ENCODE measurements at regions not wholly inside any gene's neighbourhood (a gene's known extent, or its start where the extent isn't known, plus 50 kb on each side); places are given as distances from the start of the nearest gene placed in this dataset.
"Not testable (repeated sequence)": the region's sequence is repeated elsewhere in the genome, so short reads cannot be mapped to it uniquely, and the experiment has no call there.

DNA sequence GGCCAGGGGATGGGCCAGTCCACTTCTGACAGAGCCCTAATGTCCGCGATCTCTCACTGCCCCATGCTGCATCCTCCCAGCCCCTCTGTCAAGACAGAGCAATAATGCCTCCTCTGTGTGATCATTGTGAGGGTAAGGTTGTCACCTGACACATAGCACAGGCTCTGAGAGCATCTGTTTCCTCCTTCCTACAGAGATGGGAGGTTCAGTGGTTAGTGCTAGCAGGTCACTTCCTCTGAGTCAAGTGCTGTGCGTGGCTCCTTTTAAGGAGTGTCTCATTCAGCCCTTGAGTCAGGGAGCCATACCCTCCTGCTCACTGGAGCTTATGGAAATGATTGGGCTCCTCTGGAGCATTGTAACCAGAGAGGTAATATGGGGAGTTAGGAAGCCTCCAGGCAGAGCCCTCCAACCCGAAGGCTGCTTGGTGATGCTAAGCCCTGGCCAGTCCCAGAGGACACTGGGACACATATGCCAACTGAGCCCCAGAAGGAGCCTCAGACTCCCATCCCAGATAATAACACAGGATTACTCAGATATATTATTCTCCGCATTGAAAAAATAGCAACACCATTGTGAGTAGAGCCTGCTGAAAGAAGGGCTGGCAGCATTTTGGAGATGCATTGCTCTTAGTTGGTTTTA, 189.0 kb downstream of the GALNT1 start:
- DNase-seq, result no peak

DNA sequence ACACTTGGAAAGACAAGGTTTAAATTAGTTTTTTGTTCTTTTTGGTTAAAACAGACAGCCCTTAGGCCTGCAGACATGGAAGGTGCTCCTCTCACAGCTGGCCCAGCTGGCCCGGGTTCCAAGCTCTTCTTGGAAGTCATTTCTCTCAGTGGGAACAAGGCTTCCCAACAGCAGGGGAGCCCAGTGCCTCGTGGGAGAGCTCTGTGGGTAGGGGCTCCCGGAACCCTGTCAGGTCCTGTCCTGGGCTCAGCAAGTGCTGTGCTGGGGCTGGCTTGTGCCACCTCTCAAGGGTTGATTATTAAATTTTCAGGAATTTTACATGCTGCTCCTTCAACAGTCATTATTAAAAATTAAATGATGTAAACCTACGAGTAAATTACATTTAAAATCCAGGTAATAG, 189.6 kb downstream of the GALNT1 start:
- no peak for DNase-seq

DNA sequence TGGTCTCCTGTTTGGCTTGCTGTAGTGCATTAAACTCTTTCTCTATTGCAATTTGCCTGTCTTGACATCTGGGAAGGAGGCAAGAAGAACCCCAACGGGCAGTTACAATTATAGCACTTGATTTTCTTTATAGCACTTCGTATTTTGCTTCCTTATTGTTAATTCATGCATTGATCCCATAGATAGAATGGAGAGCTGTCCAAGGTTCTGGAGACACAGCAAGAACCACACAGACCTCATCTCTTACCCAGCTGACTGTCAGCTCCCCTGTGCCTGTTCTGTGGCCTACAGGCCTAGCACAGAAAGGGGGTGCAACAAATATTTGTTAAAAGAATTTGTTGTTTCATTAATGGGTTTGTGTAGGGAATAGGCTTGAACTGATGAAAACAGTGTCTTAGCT, 194.3 kb downstream of the GALNT1 start:
- no peak for DNase-seq

DNA sequence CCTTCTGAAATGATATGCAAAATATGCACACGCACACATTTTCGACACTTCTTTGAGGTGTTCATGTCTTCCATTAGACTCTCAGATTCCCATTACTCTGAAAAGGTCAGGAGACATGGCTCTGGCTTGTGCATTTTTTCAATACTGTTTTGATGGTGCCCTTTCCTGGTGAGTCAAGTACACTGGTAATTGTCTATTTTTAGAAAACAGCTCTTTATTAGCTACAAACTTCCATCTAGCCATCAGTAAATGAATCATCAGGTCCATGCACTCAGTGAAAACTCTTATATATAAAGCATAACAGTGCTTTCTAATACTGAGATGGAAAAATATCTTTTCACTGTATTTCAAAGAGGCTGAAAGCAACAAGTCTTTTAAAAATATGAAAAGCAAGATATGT, 194.9 kb downstream of the GALNT1 start:
- no peak for DNase-seq

DNA sequence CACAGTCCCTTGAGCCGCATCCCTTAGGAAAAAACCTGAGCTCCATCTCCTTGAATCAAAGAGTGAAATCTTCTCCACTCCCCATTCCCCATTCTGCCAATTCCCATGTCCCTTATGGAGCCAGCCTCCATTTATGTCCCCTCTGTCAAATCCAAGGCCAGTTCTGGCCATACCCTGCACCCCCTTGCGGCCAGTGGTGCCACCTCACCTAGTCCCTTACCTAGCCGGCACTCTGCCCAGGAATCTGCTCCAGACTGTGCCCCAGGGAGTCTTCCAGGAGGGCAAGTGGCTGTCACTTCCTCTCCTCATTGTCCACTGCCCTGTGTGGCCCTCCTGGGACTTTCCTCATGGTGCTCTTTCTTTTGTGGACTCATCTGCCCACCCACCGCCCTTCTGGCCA, 195.4 kb upstream of the RMP24 start:
- DNase-seq, result no peak

DNA sequence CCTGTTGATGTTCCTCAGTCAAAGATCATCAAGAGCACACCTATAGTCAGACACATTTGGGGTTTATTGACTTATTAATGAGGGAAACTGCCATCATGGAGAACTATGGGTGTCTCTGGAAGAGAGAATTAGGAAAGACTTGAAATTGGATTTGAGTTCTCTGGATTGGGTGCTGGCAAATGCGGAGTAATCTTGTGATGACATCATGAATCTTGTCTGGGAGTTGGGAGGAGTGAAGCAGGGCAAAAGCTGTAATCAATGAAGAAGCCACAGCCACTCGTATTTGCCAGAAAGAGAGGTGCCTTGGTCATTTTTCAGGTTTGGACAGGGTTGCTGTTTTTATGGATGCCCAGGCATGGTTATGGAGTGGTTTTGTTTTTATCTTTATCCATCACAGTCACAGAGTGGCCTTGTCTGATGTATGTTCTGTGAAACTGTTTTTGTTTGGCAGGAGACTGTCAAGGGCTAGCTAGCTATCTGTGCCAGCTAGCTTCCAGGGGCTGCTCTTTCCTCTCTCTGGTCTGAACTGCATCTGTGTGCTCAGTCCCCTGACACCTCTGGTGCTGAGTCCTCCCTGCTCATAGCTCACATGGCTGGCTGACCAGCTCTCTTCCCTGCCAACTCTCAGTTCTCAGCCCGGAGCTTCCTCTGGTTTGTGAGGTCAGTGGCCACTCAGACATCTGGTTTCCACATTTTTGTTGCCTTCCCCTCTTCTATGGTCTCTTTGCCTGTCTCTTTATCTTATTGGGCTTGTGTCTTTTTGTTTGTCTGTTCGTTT, 193.4 kb upstream of the RMP24 start:
- no peak for DNase-seq

DNA sequence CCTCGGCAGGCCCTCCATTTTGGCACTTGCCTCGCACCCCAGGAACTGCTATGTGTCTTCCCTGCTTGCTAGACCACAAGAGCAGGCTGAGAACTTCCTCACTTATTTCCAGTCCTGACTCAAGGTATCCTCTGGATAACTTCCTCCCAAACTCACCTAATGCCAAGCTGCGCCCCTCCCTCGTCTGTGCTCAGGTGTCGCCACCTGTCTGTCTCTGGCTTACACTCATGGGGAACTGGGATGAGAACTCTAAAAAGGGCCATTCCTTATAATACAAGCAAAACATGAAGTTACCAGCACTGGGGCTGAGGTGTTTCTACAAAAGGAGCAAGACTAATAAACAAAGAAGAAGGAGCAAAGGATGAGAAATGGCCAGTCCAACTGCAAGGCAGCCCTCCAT, 191.5 kb upstream of the RMP24 start:
- no peak for DNase-seq

DNA sequence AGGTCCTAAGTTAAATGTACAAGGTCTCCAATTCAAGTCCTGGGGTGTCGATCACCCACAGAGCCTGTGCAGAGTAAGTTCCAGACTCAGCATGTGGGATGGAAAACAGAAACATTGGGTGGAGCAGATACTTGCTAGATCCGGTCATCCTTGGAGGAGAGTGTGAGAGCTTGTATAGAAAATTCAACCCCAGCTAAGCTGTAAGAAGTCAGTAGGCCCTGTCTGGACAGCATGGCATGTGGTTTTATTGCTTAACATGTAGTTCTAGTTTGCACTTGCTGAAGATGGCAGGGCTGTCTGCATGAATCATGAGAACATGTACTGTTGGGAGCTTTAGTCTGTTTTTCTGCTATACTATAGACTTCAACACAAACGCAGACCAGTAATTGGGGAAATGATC, 189.6 kb upstream of the RMP24 start:
- DNase-seq, result no peak

GRCh38 chr18:35786365-35787042, 186.0 kb upstream of the RMP24 start:
- no peak for DNase-seq

DNA sequence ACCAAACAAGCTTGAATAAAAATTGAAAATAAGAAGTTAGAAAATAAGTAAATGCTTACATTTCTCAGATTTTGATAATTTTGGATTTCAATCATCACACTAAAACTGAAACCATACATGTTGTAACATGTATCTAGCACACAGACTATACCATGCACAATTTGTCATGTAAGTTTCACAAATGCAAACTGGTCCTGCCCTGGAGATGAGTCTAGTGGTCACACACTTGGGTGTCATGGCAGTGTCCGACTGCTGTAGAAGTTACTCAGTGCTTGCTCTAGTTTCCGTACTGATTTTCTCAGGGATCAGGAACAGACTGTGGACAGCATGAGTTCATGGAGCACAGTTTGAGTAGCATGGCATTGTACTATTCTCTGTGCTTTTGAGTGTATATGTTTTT, 182.9 kb upstream of the RMP24 start:
- DNase-seq, result no peak

GRCh38 chr18:35797948-35798347, 174.5 kb upstream of the RMP24 start:
- no peak for DNase-seq

- DNase-seq, result no peak
Measured at GRCh38 chr18:35803551-35803950, 168.9 kb upstream of the RMP24 start.

- no peak for DNase-seq
Measured at GRCh38 chr18:35804377-35804776, 168.1 kb upstream of the RMP24 start.

DNA sequence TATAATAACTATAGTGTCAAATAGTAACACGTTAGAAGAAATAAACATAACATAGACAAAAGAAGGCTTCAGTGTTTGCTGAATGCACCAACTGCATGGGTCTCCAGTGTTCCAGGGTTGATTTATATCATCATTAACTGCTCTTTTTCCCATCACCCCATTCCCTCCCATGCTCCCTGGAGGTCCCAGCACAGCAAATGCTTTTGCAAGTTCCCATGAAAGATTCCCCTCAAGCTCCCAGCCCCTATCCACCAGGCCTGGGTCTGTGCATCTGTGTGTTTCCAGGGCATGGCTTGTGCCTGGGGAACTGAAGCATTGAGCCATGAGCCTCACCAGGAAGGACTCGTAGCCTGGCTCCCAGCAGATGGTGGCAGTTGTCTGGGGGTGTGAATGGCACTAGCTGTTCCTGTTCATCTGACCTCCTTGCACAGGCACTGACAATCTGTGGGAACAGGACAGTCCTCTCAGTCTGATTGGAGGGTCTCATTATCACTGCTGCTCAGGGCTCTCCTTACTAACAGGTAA, 164.6 kb upstream of the RMP24 start:
- DNase-seq, result no peak

DNA sequence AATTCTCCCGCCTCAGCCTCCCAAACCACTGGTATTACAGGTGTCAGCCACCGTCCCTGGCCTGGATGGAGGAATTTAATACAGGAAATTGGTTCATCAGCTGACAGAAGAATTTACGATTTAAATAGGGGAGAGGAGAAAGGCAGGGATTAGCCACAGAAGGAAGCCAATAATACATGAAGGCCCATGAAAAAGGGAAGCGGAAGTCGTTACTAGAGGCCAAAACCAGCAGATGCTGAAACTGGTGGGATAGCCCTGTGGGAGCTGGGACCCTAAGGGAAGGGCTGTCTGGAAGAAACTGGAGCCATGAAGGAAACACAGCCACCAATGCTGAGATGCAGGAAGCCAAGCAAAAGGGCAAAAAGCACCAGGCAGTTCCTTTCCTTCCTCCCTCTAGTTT, 163.7 kb upstream of the RMP24 start:
- no peak for DNase-seq

DNA sequence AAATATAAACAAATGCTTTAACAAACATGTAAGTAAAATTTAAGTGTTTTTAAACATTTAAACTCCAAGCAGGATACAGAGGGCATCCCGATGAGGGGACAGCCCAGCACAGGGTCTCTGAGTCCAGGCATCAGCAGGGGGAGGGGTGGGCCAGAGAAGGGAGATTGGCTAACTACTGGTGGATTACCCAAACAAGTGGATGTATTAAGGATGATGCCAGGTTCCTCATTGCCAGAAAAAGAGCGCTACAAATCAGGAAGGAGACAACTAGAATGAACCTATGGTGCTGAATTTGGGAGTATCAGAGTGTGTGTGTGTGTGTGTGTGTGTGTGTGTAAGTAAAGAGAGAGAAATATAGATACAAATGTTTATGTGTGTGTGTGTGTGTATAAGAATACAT, 162.0 kb upstream of the RMP24 start:
- no peak for DNase-seq

GRCh38 chr18:35811896-35812295, 160.6 kb upstream of the RMP24 start:
- DNase-seq, result peak in 1 of 2 donors; percentile 0

DNA sequence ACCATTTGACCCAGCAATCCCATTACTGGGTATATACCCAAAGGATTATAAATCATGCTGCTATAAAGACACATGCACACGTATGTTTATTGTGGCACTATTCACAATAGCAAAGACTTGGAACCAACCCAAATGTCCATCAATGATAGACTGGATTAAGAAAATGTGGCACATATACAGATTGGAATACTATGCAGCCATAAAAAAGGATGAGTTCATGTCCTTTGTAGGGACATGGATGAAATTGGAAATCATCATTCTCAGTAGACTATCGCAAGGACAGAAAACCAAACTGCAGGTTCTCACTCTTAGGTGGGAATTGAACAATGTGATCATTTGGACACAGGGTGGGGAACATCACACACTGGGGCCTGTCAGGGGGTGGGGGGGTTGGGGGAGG, 157.5 kb upstream of the RMP24 start:
- not testable (repeated sequence) for DNase-seq

GRCh38 chr18:35816003-35816402, 156.5 kb upstream of the RMP24 start:
- DNase-seq, result no peak

GRCh38 chr18:35817604-35818352, 154.7 kb upstream of the RMP24 start:
- no peak for DNase-seq

DNA sequence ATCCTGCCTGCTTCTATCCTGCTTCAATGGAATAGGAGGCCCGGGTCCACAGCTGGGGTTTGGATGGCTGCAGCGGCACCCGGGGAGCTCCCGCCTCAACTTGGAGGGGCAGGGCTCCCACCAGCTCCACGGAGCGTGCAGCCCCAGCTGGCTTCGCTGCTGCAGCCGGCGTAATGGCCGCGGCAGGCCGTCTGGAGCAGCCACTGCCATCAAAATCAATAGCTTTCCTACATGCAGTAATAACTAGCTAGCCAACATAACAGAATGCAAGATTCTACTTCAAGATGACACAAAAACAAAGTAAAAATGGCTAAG, 154.2 kb upstream of the RMP24 start:
- no peak for DNase-seq

DNA sequence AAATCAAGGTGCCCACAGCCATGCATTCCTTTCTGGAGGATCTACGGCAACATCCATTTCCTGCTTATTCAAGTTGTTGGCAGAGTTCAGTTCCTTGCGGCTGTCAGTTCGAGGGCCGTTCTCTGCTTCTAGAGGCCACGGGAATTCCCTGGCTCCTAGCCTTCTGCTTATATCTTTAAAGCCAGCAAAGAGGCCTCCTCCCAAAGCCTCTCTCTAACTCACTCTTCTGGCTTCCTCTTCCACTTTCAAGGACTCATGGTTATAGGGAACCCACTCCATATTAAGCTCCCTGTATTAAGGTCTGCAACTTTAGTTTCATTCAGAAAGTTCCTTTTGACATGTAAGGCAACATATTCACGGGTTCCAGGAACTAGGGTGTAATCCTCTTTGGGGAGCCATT, 150.1 kb upstream of the RMP24 start:
- no peak for DNase-seq

DNA sequence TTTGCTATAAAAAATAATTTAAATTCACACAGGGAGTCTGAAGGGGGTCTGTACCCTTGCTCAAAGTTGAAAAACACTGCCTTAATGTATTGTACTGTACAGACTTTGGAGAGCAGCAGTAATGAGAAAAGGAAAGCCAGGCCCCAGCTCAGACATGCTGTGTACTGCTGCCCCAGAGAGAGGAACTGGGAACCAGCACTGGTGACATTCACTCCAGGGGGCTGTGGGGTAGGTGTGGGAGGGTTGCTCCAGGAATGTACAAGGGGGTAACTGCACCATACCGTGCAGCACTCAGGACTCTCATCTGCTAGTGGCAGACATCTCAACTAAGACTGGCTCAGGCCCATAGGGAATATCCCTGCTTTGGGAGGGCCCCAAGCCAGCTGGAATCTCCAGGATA, 146.0 kb upstream of the RMP24 start:
- DNase-seq, result no peak

Measured in CD4-positive, alpha-beta T cell treated with Interleukin-4 for 1 hour (primary cell).